ENCODE measurements at regions not wholly inside any gene's neighbourhood (a gene's known extent, or its start where the extent isn't known, plus 50 kb on each side); places are given as distances from the start of the nearest gene placed in this dataset.

- WGBS (ENCODE audit: insufficient coverage) = no CpG with 5 or more reads among the region's 1 CpG
- no peaks in the 10 kb centered on the region for H3K4me1 ChIP-seq (ENCODE audit: control extremely low read depth in 1 of 4, control insufficient read depth in 4 of 4, insufficient read depth in 4 of 4, low read length in 3 of 4)
Observed at GRCh38 chr2:109998-110397, 63.7 kb upstream of the FAM110C start.

GRCh38 chr2:108920-109809, 62.9 kb upstream of the FAM110C start:
- H3K27me3 ChIP-seq (replicated peaks in 2 of 5; ENCODE audit: control insufficient read depth in 4 of 5, insufficient read depth in 5 of 5, low read length in 4 of 5) = peaks cover 0 to 2% (median 0%) of the 10 kb centered on the region in 5 experiments
- no peak overlapping the region for H3K4me3 ChIP-seq (ENCODE audit: control insufficient read depth in 1 of 7, extremely low read depth in 1 of 7, insufficient read depth in 4 of 7, low read depth in 2 of 7, low read length in 6 of 7)
- ChIA-PET POLR2A (no interaction called here), CTCF (no interaction called here)
- H3K9me3 ChIP-seq (ENCODE audit: control extremely low read depth in 1 of 5, control insufficient read depth in 4 of 5, insufficient read depth in 2 of 5, low read depth in 1 of 5, low read length in 4 of 5) = peaks cover 0 to 11% (median 6%) of the 10 kb centered on the region in 5 experiments
- no peak overlapping the region for H3K27ac ChIP-seq (ENCODE audit: insufficient read depth in 1 of 2, low read depth in 1 of 2, low read length in 2 of 2, poor library complexity in 1 of 2, severe bottlenecking in 2 of 2)
- no peaks in the 10 kb centered on the region for H3K4me1 ChIP-seq (ENCODE audit: control extremely low read depth in 1 of 4, control insufficient read depth in 4 of 4, insufficient read depth in 4 of 4, low read length in 3 of 4)
- 98% methylated on average over 4 of the region's 5 CpGs for WGBS (ENCODE audit: insufficient coverage)
- H3K36me3 ChIP-seq (ENCODE audit: control insufficient read depth in 4 of 4, insufficient read depth in 4 of 4, low read length in 3 of 4) = no peaks in the 10 kb centered on the region
- no peak for DNase-seq

More at GRCh38 chr2:109998-110397, 63.7 kb upstream of the FAM110C start:
- ChIA-PET CTCF (no interaction called here), POLR2A (no interaction called here)
- H3K4me3 ChIP-seq (ENCODE audit: control insufficient read depth in 1 of 7, extremely low read depth in 1 of 7, insufficient read depth in 4 of 7, low read depth in 2 of 7, low read length in 6 of 7) = no peak overlapping the region
- peaks cover 0 to 4% (median 3%) of the 10 kb centered on the region in 5 experiments for H3K27me3 ChIP-seq (replicated peaks in 2 of 5; ENCODE audit: control insufficient read depth in 4 of 5, insufficient read depth in 5 of 5, low read length in 4 of 5)
- H3K27ac ChIP-seq (ENCODE audit: insufficient read depth in 1 of 2, low read depth in 1 of 2, low read length in 2 of 2, poor library complexity in 1 of 2, severe bottlenecking in 2 of 2) = no peak overlapping the region
- no peaks in the 10 kb centered on the region for H3K36me3 ChIP-seq (ENCODE audit: control insufficient read depth in 4 of 4, insufficient read depth in 4 of 4, low read length in 3 of 4)
- H3K9me3 ChIP-seq (ENCODE audit: control extremely low read depth in 1 of 5, control insufficient read depth in 4 of 5, insufficient read depth in 2 of 5, low read depth in 1 of 5, low read length in 4 of 5) = peaks cover 0 to 9% (median 6%) of the 10 kb centered on the region in 5 experiments
- DNase-seq = no peak

GRCh38 chr2:101016-101415, 54.7 kb upstream of the FAM110C start:
- no peaks in the 10 kb centered on the region for H3K36me3 ChIP-seq (ENCODE audit: control insufficient read depth in 4 of 4, insufficient read depth in 4 of 4, low read length in 3 of 4)
- 86% methylated on average over 2 of the region's 11 CpGs for WGBS (ENCODE audit: insufficient coverage)
- peaks cover 0 to 2% (median 0%) of the 10 kb centered on the region in 5 experiments for H3K27me3 ChIP-seq (replicated peaks in 2 of 5; ENCODE audit: control insufficient read depth in 4 of 5, insufficient read depth in 5 of 5, low read length in 4 of 5)
- no peak for DNase-seq
- H3K4me3 ChIP-seq (ENCODE audit: control insufficient read depth in 1 of 7, extremely low read depth in 1 of 7, insufficient read depth in 4 of 7, low read depth in 2 of 7, low read length in 6 of 7) = no peak overlapping the region
- POLR2A ChIA-PET = no interaction called here
- no peaks in the 10 kb centered on the region for H3K4me1 ChIP-seq (ENCODE audit: control extremely low read depth in 1 of 4, control insufficient read depth in 4 of 4, insufficient read depth in 4 of 4, low read length in 3 of 4)
- H3K9me3 ChIP-seq (ENCODE audit: control extremely low read depth in 1 of 5, control insufficient read depth in 4 of 5, insufficient read depth in 2 of 5, low read depth in 1 of 5, low read length in 4 of 5) = peaks cover 0 to 4% (median 1%) of the 10 kb centered on the region in 5 experiments
- H3K27ac ChIP-seq (ENCODE audit: insufficient read depth in 1 of 2, low read depth in 1 of 2, low read length in 2 of 2, poor library complexity in 1 of 2, severe bottlenecking in 2 of 2) = no peak overlapping the region
- CTCF ChIA-PET = no interaction called here

Data from common myeloid progenitor, CD34-positive (primary cell).